Panc1 (cell line): ENCODE measurements at regions not wholly inside any gene's neighbourhood (a gene's known extent, or its start where the extent isn't known, plus 50 kb on each side); places are given as distances from the start of the nearest gene placed in this dataset.

Experiments used
- ATAC-seq: fragments of 200-7000 bp; cut with Tn5 transposase; 2 replicates; pipeline ENCODE4 v1.9.1; 2020; ENCODE audit warnings: mild to moderate bottlenecking, moderate library complexity
- BruUV-seq: library from RNA; stranded (reverse); fragments of 400-500 nt; replicated peaks from 2 replicates; lab custom pipeline; 2021; lab: Mats Ljungman, UMichigan
- CTCF ChIA-PET: fragments of 300-600 bp; sonication (Branson Sonifier 250); formaldehyde crosslinking; loops from one replicate; lab custom pipeline; 2022; ENCODE audit warnings: antibody characterized with exemption; lab: Charles Lee
- POLR2A ChIA-PET: fragments of 300-600 bp; sonication (Branson Sonifier 250); formaldehyde crosslinking; loops from one replicate; lab custom pipeline; 2022; ENCODE audit warnings: antibody characterized with exemption; lab: Charles Lee
- DNase-seq: peaks from one replicate; pipeline ENCODE4 v3.0.0-alpha.2; 2010; ENCODE audit warnings: low read depth, low spot score
- H3K27ac ChIP-seq: 2 replicates; pipeline ENCODE4 v1.5.1; 2011; ENCODE audit warnings: mild to moderate bottlenecking, low read length, inconsistent platforms
- H3K27me3 ChIP-seq: fragments of 200-500 bp; sonication (Bioruptor generic); 2 replicates; pipeline ENCODE4 v1.6.0; 2014; ENCODE audit warnings: low read length, inconsistent platforms; ENCODE audit not compliant: control insufficient read depth, insufficient read depth
- H3K36me3 ChIP-seq: fragments of 200-500 bp; sonication (Bioruptor generic); 2 replicates; pipeline ENCODE4 v1.5.1; 2014; ENCODE audit warnings: inconsistent platforms, mild to moderate bottlenecking, low read length, moderate library complexity; ENCODE audit not compliant: control insufficient read depth, insufficient read depth
- H3K4me1 ChIP-seq: 2 replicates; pipeline ENCODE4 v1.5.1; 2011; ENCODE audit warnings: inconsistent platforms, mild to moderate bottlenecking, low read length, moderate library complexity; ENCODE audit not compliant: control insufficient read depth, insufficient read depth
- H3K4me3 ChIP-seq, 2 experiments: 2 replicates each; pipeline ENCODE4 v1.5.1; 2011 to 2012; ENCODE audit warnings: low read depth in 2 of 2, low read length in 2 of 2, mild to moderate bottlenecking in 2 of 2, inconsistent platforms in 1 of 2, moderate library complexity in 1 of 2
- H3K9me3 ChIP-seq: fragments of 200-500 bp; sonication (Bioruptor generic); 2 replicates; pipeline ENCODE4 v1.5.1; 2014; ENCODE audit warnings: low read depth, mild to moderate bottlenecking, inconsistent platforms, low read length, moderate library complexity; ENCODE audit not compliant: control insufficient read depth, insufficient read depth
- CTCF ChIP-seq: fragments of 450-650 bp; IDR thresholded peaks from 2 replicates; pipeline ENCODE4 v1.5.1; 2017; ENCODE audit warnings: mild to moderate bottlenecking
- POLR2AphosphoS5 ChIP-seq: IDR thresholded peaks from 2 replicates; pipeline ENCODE4 v1.6.1; 2012; ENCODE audit warnings: mild to moderate bottlenecking, low read depth, low read length, moderate library complexity
- REST ChIP-seq, 2 experiments: IDR thresholded peaks; 2 replicates each; pipeline ENCODE4 v1.6.1; 2011 to 2012; ENCODE audit warnings: low read depth in 2 of 2, control low read depth in 1 of 2, low read length in 1 of 2, mild to moderate bottlenecking in 1 of 2, moderate library complexity in 1 of 2; ENCODE audit not compliant: insufficient read depth in 1 of 2
- SIN3A ChIP-seq: IDR thresholded peaks from 2 replicates; pipeline ENCODE4 v1.6.1; 2012; ENCODE audit warnings: low read depth, mild to moderate bottlenecking, low read length, moderate library complexity, borderline replicate concordance; ENCODE audit not compliant: insufficient read depth
- TCF7L2 ChIP-seq: IDR thresholded peaks from 2 replicates; pipeline ENCODE4 v1.6.1; 2011; ENCODE audit warnings: mild to moderate bottlenecking, low read depth, low read length, inconsistent platforms
- in situ Hi-C: cut with HindIII; loops from 2 replicates; pipeline ENCODE4 v1.10.0; 2016; ENCODE audit warnings: low sequenced_read_pairs, low pct_unique_long_range_greater_than_20kb
- intact Hi-C: fragments of 100-400 bp; cut with micrococcal nuclease; formaldehyde crosslinking; loops from one replicate; pipeline ENCODE4 v1.10.0; 2022; ENCODE audit not compliant: unreplicated experiment

GRCh38 chr14:29163109-29163508 lies 396.5 kb downstream of the FOXG1 start:
- BruUV-seq = no TSS peak

GRCh38 chr14:29165431-29165830 lies 398.8 kb downstream of the FOXG1 start:
- H3K27me3 ChIP-seq = no peaks in the 10 kb centered on the region
- ATAC-seq (no peak), DNase-seq (no peak)
- no peaks in the 10 kb centered on the region for H3K9me3 ChIP-seq
- no peak overlapping the region for H3K4me3 ChIP-seq
- in situ Hi-C loops (no loop called here), intact Hi-C loops (no loop called here)
- CTCF ChIA-PET = no interaction called here
- POLR2A ChIA-PET = no interaction called here
- TF ChIP-seq TCF7L2 = no peak
- no peak for TF ChIP-seq POLR2AphosphoS5
- TF ChIP-seq SIN3A = no peak
- TF ChIP-seq REST (IDR thresholded peaks at IDR 0.05; ENCODE audit: insufficient read depth in 1 of 2, low read depth in 2 of 2, low read length in 1 of 2) = no peak
- no peak for TF ChIP-seq CTCF
- H3K36me3 ChIP-seq = no peaks in the 10 kb centered on the region
- H3K4me1 ChIP-seq = no peaks in the 10 kb centered on the region
- H3K27ac ChIP-seq = no peak overlapping the region
- no TSS peak for BruUV-seq

More at GRCh38 chr14:29163109-29163508, 396.5 kb downstream of the FOXG1 start:
- no peak for DNase-seq
- Histone ChIP-seq H3K9me3 (no peaks in the 10 kb centered on the region), H3K27ac (no peak overlapping the region), H3K4me3 (no peak overlapping the region), H3K27me3 (no peaks in the 10 kb centered on the region), H3K4me1 (no peaks in the 10 kb centered on the region), H3K36me3 (no peaks in the 10 kb centered on the region)
- ChIA-PET CTCF (no interaction called here), POLR2A (no interaction called here)
- ATAC-seq = no peak
- in situ Hi-C loops (no loop called here), intact Hi-C loops (no loop called here)
- TF ChIP-seq SIN3A = no peak
- TF ChIP-seq CTCF = no peak
- no peak for TF ChIP-seq POLR2AphosphoS5
- no peak for TF ChIP-seq TCF7L2
- TF ChIP-seq REST (IDR thresholded peaks at IDR 0.05; ENCODE audit: insufficient read depth in 1 of 2, low read depth in 2 of 2, low read length in 1 of 2) = no peak
